SK-N-SH (cell line): ENCODE measurements at regions not wholly inside any gene's neighbourhood (a gene's known extent, or its start where the extent isn't known, plus 50 kb on each side); places are given as distances from the start of the nearest gene placed in this dataset.

Experiments
- CTCF ChIA-PET: fragments of 300-600, 350-600 bp; formaldehyde crosslinking; extraction: SDS; loops from one replicate; lab custom pipeline; 2021; lab: Yijun Ruan, JAX
- POLR2A ChIA-PET: fragments of 350-600 bp; sonication (Branson Sonifier 250); formaldehyde crosslinking; extraction: SDS; loops from one replicate; lab custom pipeline; 2020; ENCODE audit warnings: antibody characterized with exemption, inconsistent platforms; lab: Yijun Ruan, JAX
- DNase-seq: peaks from one replicate; pipeline ENCODE4 v3.0.0; 2012
- H2AFZ ChIP-seq: fragments of 200-600 bp; sonication (generic); 2 replicates; pipeline ENCODE4 v1.8.1; 2016; ENCODE audit warnings: antibody characterized with exemption, mild to moderate bottlenecking, low read depth
- H3F3A ChIP-seq: fragments of 200-600 bp; sonication (generic); replicated peaks from 2 replicates; pipeline ENCODE3; 2016; ENCODE audit warnings: antibody characterized with exemption, mild to moderate bottlenecking; ENCODE audit not compliant: insufficient read depth
- H3K27ac ChIP-seq, 2 experiments: fragments of 200-500 bp in 1 of 2; fragments of 200-600 bp in 1 of 2; sonication (Bioruptor generic) in 1 of 2; sonication (generic), shearing (Covaris generic) in 1 of 2; 2 replicates each; pipeline versions ENCODE4 v1.5.1 to v1.6.1; 2014 to 2016; ENCODE audit warnings: low read depth in 2 of 2, inconsistent platforms in 1 of 2, low read length in 1 of 2, mild to moderate bottlenecking in 1 of 2, mixed read lengths in 1 of 2
- H3K27me3 ChIP-seq: fragments of 200-600 bp; sonication (generic), shearing (Covaris generic); 2 replicates; pipeline ENCODE4 v1.6.1; 2016; ENCODE audit warnings: mixed run types; ENCODE audit not compliant: insufficient read depth
- H3K36me3 ChIP-seq, 2 experiments: fragments of 200-500 bp in 1 of 2; fragments of 200-600 bp in 1 of 2; sonication (Bioruptor generic) in 1 of 2; sonication (generic) in 1 of 2; replicated peaks in 1 of 2; 2 replicates each; pipeline versions ENCODE3 to v1.5.1; 2014 to 2016; ENCODE audit warnings: low read length in 1 of 2, mild to moderate bottlenecking in 1 of 2; ENCODE audit not compliant: insufficient read depth in 2 of 2, control insufficient read depth in 1 of 2
- H3K4me1 ChIP-seq, 2 experiments: fragments of 200-500 bp in 1 of 2; fragments of 200-600 bp in 1 of 2; sonication (Bioruptor generic) in 1 of 2; sonication (generic), shearing (Covaris generic) in 1 of 2; 2 replicates each; pipeline versions ENCODE4 v1.5.1 to v1.6.1; 2014 to 2016; ENCODE audit warnings: low read depth in 1 of 2, low read length in 1 of 2, mixed run types in 1 of 2; ENCODE audit not compliant: insufficient read depth in 2 of 2, control insufficient read depth in 1 of 2
- H3K4me2 ChIP-seq: fragments of 200-600 bp; sonication (generic), shearing (Covaris generic); 2 replicates; pipeline ENCODE4 v1.6.1; 2017; ENCODE audit warnings: mixed run types
- H3K4me3 ChIP-seq, 2 experiments: fragments of 200-500 bp in 1 of 2; fragments of 200-600 bp in 1 of 2; sonication (Bioruptor generic) in 1 of 2; sonication (generic), shearing (Covaris generic) in 1 of 2; 2 replicates each; pipeline versions ENCODE4 v1.5.1 to v1.8.1; 2014 to 2016; ENCODE audit warnings: low read depth in 2 of 2, inconsistent platforms in 1 of 2, low read length in 1 of 2, mild to moderate bottlenecking in 1 of 2, mixed read lengths in 1 of 2, moderate library complexity in 1 of 2
- H3K79me2 ChIP-seq: fragments of 200-600 bp; sonication (generic); 2 replicates; pipeline ENCODE4 v1.8.1; 2017; ENCODE audit warnings: mild to moderate bottlenecking; ENCODE audit not compliant: insufficient read depth
- H3K9ac ChIP-seq: fragments of 200-600 bp; sonication (generic); 2 replicates; pipeline ENCODE4 v1.6.1; 2017; ENCODE audit warnings: mixed run types
- H3K9me2 ChIP-seq: fragments of 200-600 bp; sonication (generic); 2 replicates; pipeline ENCODE4 v1.6.1; 2017; ENCODE audit warnings: mixed run types
- H3K9me3 ChIP-seq: fragments of 200-600 bp; sonication (generic); 2 replicates; pipeline ENCODE4 v1.6.1; 2017; ENCODE audit warnings: mixed run types, mild to moderate bottlenecking, moderate library complexity
- H4K20me1 ChIP-seq: fragments of 200-600 bp; sonication (generic); 2 replicates; pipeline ENCODE4 v1.6.1; 2017; ENCODE audit warnings: mild to moderate bottlenecking, mixed run types; ENCODE audit not compliant: insufficient read depth
- EP300 ChIP-seq, 2 experiments: IDR thresholded peaks; 2 replicates each; pipeline versions ENCODE4 v1.4.0 to v1.6.1; 2012; ENCODE audit warnings: borderline replicate concordance in 1 of 2, low read depth in 1 of 2, low read length in 1 of 2
- FOXM1 ChIP-seq: IDR thresholded peaks from 2 replicates; pipeline ENCODE4 v1.4.0; 2012; ENCODE audit warnings: low read depth, mild to moderate bottlenecking
- GABPA ChIP-seq: IDR thresholded peaks from 2 replicates; pipeline ENCODE4 v1.4.0; 2012; ENCODE audit warnings: low read depth, mild to moderate bottlenecking
- GATA2 ChIP-seq: sonication (generic); formaldehyde crosslinking; IDR thresholded peaks from 2 replicates; pipeline ENCODE4 v1.5.0; 2020; ENCODE audit warnings: mild to moderate bottlenecking, missing genetic modification reagents
- IRF3 ChIP-seq: fragments of 150-350 bp; IDR thresholded peaks from 2 replicates; pipeline ENCODE4 v1.6.1; 2016; ENCODE audit warnings: mild to moderate bottlenecking, low read depth, low read length
- MAX ChIP-seq: IDR thresholded peaks from 2 replicates; pipeline ENCODE4 v1.4.0; 2012; ENCODE audit warnings: low read depth
- MXI1 ChIP-seq: IDR thresholded peaks from 2 replicates; pipeline ENCODE4 v1.6.1; 2012; ENCODE audit warnings: mild to moderate bottlenecking, low read depth, low read length, improper control_type of control experiment
- PBX3 ChIP-seq: IDR thresholded peaks from 2 replicates; pipeline ENCODE4; 2012
- RCOR1 ChIP-seq: fragments of 150-350 bp; IDR thresholded peaks from 2 replicates; pipeline ENCODE4 v1.6.1; 2017; ENCODE audit warnings: antibody characterized with exemption, low read length
- REST ChIP-seq: IDR thresholded peaks from 2 replicates; pipeline ENCODE4 v1.6.1; 2012; ENCODE audit warnings: mild to moderate bottlenecking, low read depth, low read length, moderate library complexity
- RFX5 ChIP-seq: IDR thresholded peaks from 2 replicates; pipeline ENCODE4 v1.6.1; 2012; ENCODE audit warnings: mild to moderate bottlenecking, improper control_type of control experiment, low read length
- SIN3A ChIP-seq: IDR thresholded peaks from 2 replicates; pipeline ENCODE4 v1.6.1; 2012; ENCODE audit warnings: low read depth, mild to moderate bottlenecking, low read length, moderate library complexity, borderline replicate concordance
- SMC3 ChIP-seq: IDR thresholded peaks from 2 replicates; pipeline ENCODE4 v1.6.1; 2012; ENCODE audit warnings: low read depth, low read length, improper control_type of control experiment
- TCF12 ChIP-seq: IDR thresholded peaks from 2 replicates; pipeline ENCODE4 v1.4.0; 2012
- USF1 ChIP-seq: IDR thresholded peaks from 2 replicates; pipeline ENCODE4 v1.4.0; 2012; ENCODE audit warnings: low read depth, borderline replicate concordance
- USF2 ChIP-seq: fragments of 150-350 bp; IDR thresholded peaks from 2 replicates; pipeline ENCODE4 v1.6.1; 2017; ENCODE audit warnings: antibody characterized with exemption, low read length, low read depth, borderline replicate concordance
- ZBTB33 ChIP-seq: IDR thresholded peaks from 2 replicates; pipeline ENCODE4 v1.4.0; 2012; ENCODE audit warnings: low read depth, borderline replicate concordance
- WGBS: methylation state at CpG from one replicate; pipeline ENCODE4 v1.1.6; 2017; ENCODE audit warnings: low lambda C conversion rate; 5-methylcytosine and 5-hydroxymethylcytosine counted together

GRCh38 chr4:17322514-17322913, 189.4 kb downstream of the QDPR start:
- no peaks in the 10 kb centered on the region for H3K9me3 ChIP-seq
- H4K20me1 ChIP-seq, result no peaks in the 10 kb centered on the region
- ChIA-PET POLR2A (no interaction called here), CTCF (interaction anchor here (0.6 to 4.2 kb wide), 8 partner anchors 150 to 1035 kb away, joined by 3 to 36 read pairs (median 4); no protein-coding TSS in a partner anchor)
- no peaks in the 10 kb centered on the region for H3F3A ChIP-seq
- H3K79me2 ChIP-seq, result no peaks in the 10 kb centered on the region
- H3K4me1 ChIP-seq, result peaks cover 0 to 10% of the 10 kb centered on the region in 2 experiments; a peak in 2 of 4 replicates
- H3K9me2 ChIP-seq, result no peaks in the 10 kb centered on the region
- H3K27ac ChIP-seq, result no peak overlapping the region
- no peak overlapping the region for H3K4me3 ChIP-seq
- H3K4me2 ChIP-seq, result no peak overlapping the region
- no peak for DNase-seq
- H3K36me3 ChIP-seq, result no peaks in the 10 kb centered on the region
- H3K27me3 ChIP-seq, result no peaks in the 10 kb centered on the region
- TF ChIP-seq REST, result peak; percentile 80; the same call in 1 of the 2 replicates
- TF ChIP-seq GATA2 (CRISPR knock-in tag), result no peak
- no peak for TF ChIP-seq RFX5
- TF ChIP-seq IRF3, result no peak
- H3K9ac ChIP-seq, result no peak overlapping the region
- no peak overlapping the region for H2AFZ ChIP-seq

GRCh38 chr4:17320046-17320445, 191.8 kb downstream of the QDPR start:
- TF ChIP-seq SMC3 (no peak), TCF12 (no peak), FOXM1 (no peak), MAX (no peak), USF2 (no peak), SIN3A (no peak), USF1 (no peak), MXI1 (no peak), GATA2 (CRISPR knock-in tag) (no peak), PBX3 (no peak), EP300 (IDR thresholded peaks at IDR 0.05; ENCODE audit: borderline replicate concordance in 1 of 2, low read depth in 1 of 2, low read length in 1 of 2) (no peak), GABPA (no peak), RCOR1 (no peak), ZBTB33 (no peak)
- TF ChIP-seq, all 33 proteins: peak for 0
- H3K9me2 ChIP-seq, result no peaks in the 10 kb centered on the region
- H3K4me3 ChIP-seq, result no peak overlapping the region
- H3K27me3 ChIP-seq, result no peaks in the 10 kb centered on the region
- H3K9me3 ChIP-seq, result no peaks in the 10 kb centered on the region
- H3K27ac ChIP-seq, result no peak overlapping the region
- no peaks in the 10 kb centered on the region for H4K20me1 ChIP-seq
- peaks cover 0 to 10% of the 10 kb centered on the region in 2 experiments; a peak in 2 of 4 replicates for H3K4me1 ChIP-seq
- H3F3A ChIP-seq, result no peaks in the 10 kb centered on the region
- DNase-seq, result no peak
- H3K79me2 ChIP-seq, result no peaks in the 10 kb centered on the region
- ChIA-PET POLR2A (no interaction called here), CTCF (interaction anchor here (0.6 to 2.2 kb wide), 5 partner anchors 11 to 803 kb away, joined by 3 to 7 read pairs (median 4); no protein-coding TSS in a partner anchor)
- no peak overlapping the region for H2AFZ ChIP-seq
- WGBS, result 69% methylated on average over 6 of the region's 6 CpGs
- H3K9ac ChIP-seq, result no peak overlapping the region
- H3K36me3 ChIP-seq, result no peaks in the 10 kb centered on the region
- H3K4me2 ChIP-seq, result no peak overlapping the region
